GM12892 (cell line): ENCODE measurements at regions not wholly inside any gene's neighbourhood (a gene's known extent, or its start where the extent isn't known, plus 50 kb on each side); places are given as distances from the start of the nearest gene placed in this dataset.

Source experiments
- POLR2A ChIP-seq: IDR thresholded peaks from 2 replicates; pipeline ENCODE4 v1.6.1; 2011; ENCODE audit warnings: low read depth, low read length, control low read depth
- POLR2AphosphoS5 ChIP-seq: IDR thresholded peaks from 2 replicates; pipeline ENCODE4 v1.6.1; 2011; ENCODE audit warnings: low read depth, low read length, control low read depth

GRCh38 chr14:46137786-46138185 lies 513.8 kb downstream of the RPL10L start:
- TF ChIP-seq POLR2AphosphoS5 (no peak), POLR2A (no peak)
